Endothelial cell (in vitro differentiated cells): ENCODE measurements at regions not wholly inside any gene's neighbourhood (a gene's known extent, or its start where the extent isn't known, plus 50 kb on each side); places are given as distances from the start of the nearest gene placed in this dataset.

ENCODE experiments used
- DNase-seq: peaks from one replicate; pipeline ENCODE4 v3.0.0; 2021; ENCODE audit warnings: low spot score
- H3K27ac Mint-ChIP-seq: one replicate; pipeline ENCODE4 v1.8.0; 2021; ENCODE audit warnings: mixed read lengths, inconsistent platforms; ENCODE audit not compliant: unreplicated experiment
- H3K27me3 Mint-ChIP-seq: one replicate; pipeline ENCODE4 v1.8.0; 2021; ENCODE audit warnings: mild to moderate bottlenecking, moderate library complexity, mixed read lengths, inconsistent platforms; ENCODE audit not compliant: unreplicated experiment
- H3K36me3 Mint-ChIP-seq: one replicate; pipeline ENCODE4 v1.8.0; 2021; ENCODE audit warnings: mild to moderate bottlenecking, low read depth, mixed read lengths, inconsistent platforms; ENCODE audit not compliant: unreplicated experiment
- H3K4me1 Mint-ChIP-seq: one replicate; pipeline ENCODE4 v1.8.0; 2021; ENCODE audit warnings: mild to moderate bottlenecking, mixed read lengths, inconsistent platforms; ENCODE audit not compliant: unreplicated experiment
- H3K4me3 Mint-ChIP-seq: one replicate; pipeline ENCODE4 v1.8.0; 2021; ENCODE audit warnings: mild to moderate bottlenecking, mixed read lengths, inconsistent platforms; ENCODE audit not compliant: unreplicated experiment
- H3K9me3 Mint-ChIP-seq: one replicate; pipeline ENCODE4 v1.8.0; 2021; ENCODE audit warnings: mixed read lengths, inconsistent platforms; ENCODE audit not compliant: unreplicated experiment
- TF ChIP-seq, protein P1 (sequence below): fragments of 200-600 bp; sonication (generic); IDR thresholded peaks from one replicate; pipeline ENCODE4 v1.5.0; 2021; ENCODE audit warnings: antibody characterized with exemption; ENCODE audit not compliant: unreplicated experiment

DNA sequence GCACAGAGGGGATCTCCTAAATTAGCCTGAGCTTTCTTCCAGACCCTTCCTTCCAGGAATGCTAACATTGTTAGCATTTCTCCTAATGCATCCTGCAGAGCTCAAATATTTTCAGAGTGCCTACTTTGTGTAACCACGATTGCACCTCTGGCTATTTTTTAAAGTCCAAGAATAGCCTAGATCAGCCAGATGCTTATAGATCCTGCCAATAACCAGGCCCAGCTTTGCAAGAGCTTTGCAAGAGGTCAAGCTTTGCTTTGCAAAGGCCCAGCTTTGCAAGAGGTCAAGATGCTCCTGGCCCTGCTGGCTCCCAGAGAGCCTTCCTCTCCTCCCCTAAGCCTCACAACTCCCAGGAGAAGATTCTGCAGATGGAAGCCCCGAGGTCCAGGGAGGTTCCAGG, 491.9 kb downstream of the MN1 start:
- no peaks in the 10 kb centered on the region for H3K36me3 Mint-ChIP-seq
- DNase-seq = no peak
- H3K4me1 Mint-ChIP-seq = peaks cover 1% of the 10 kb centered on the region
- H3K27ac Mint-ChIP-seq = no peak overlapping the region
- no peaks in the 10 kb centered on the region for H3K9me3 Mint-ChIP-seq
- TF ChIP-seq, protein P1, sequence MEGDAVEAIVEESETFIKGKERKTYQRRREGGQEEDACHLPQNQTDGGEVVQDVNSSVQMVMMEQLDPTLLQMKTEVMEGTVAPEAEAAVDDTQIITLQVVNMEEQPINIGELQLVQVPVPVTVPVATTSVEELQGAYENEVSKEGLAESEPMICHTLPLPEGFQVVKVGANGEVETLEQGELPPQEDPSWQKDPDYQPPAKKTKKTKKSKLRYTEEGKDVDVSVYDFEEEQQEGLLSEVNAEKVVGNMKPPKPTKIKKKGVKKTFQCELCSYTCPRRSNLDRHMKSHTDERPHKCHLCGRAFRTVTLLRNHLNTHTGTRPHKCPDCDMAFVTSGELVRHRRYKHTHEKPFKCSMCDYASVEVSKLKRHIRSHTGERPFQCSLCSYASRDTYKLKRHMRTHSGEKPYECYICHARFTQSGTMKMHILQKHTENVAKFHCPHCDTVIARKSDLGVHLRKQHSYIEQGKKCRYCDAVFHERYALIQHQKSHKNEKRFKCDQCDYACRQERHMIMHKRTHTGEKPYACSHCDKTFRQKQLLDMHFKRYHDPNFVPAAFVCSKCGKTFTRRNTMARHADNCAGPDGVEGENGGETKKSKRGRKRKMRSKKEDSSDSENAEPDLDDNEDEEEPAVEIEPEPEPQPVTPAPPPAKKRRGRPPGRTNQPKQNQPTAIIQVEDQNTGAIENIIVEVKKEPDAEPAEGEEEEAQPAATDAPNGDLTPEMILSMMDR = no peak
- no peak overlapping the region for H3K4me3 Mint-ChIP-seq
- H3K27me3 Mint-ChIP-seq = no peaks in the 10 kb centered on the region

DNA sequence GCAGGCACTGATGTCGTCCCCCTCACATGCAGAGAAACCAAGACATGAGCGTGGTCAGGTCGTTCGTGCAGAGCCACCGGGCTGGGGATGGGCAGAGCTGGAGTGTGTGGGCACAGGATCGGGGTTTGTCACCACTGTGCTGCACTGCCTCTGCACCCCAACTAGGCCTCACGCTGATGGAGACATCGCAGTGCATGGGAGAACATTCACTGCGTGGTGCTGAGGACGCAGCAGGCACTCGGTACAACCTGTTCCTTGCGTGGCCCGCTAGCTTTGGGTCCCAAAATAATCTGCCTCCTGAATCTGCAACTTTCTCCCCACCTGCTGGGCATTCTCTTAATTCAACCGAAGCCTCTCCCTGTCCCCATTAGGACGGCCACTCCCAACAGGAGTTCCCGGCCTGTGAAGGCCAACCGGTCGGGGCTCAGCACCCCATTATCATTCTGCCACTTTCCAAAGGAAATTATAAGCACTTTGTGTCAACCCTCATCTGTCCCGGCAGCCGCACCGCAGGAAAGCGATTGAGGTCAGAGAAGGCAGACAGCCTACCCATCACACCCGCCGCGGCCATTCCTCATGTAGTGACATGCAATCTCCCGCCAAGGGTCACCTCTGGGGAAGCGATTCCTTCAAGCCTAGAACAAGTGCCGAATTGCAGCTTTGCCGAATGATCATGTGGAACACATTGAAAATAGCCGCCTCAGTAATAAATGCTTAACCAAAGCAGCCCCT, 490.4 kb downstream of the MN1 start:
- no peaks in the 10 kb centered on the region for H3K36me3 Mint-ChIP-seq
- no peaks in the 10 kb centered on the region for H3K9me3 Mint-ChIP-seq
- H3K4me1 Mint-ChIP-seq = peaks cover 9% of the 10 kb centered on the region
- peaks cover 3% of the 10 kb centered on the region for H3K27me3 Mint-ChIP-seq
- no peak overlapping the region for H3K4me3 Mint-ChIP-seq
- no peak for DNase-seq
- TF ChIP-seq, protein P1 = no peak
- H3K27ac Mint-ChIP-seq = no peak overlapping the region

DNA sequence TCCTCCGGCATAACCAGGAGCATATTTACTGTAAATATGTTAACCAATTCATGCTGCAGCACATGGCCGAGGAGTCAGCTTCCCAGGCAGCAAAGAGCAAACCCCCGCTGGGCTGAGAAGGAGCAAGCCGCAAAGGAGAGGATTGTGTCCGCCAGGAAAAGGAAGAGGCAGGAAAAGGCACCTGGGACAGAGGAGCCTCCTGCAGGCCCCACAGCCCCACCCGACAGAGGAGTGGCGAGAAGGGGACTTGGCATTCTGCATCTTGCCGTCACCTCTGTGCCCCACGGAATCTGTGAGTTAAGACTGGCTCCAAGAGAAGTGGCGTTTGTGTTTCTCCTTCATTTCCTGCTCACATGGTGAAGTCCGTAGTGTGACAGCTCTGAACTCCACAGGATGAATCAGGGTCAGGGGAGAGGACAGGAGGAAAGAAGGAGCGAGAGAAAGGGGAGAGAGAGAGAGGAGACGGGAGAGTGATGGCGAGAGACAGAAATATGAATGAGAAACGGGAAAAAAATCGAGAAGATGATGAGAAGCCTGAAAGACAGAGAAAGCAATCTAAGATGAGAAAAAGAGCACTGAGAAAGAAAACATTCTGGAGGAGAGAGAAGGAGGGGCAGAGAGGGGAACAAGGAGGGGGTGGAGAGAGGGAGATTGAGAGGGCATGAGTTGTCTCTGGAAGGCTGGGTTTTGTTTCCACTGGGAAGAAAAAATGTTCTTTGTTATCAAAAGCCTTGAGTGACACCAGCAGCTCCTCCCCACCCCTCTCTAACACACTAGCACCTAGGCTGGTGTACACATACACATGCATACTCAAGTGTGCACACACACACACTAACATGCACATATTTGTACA, 489.6 kb downstream of the MN1 start:
- Mint-ChIP-seq H3K36me3 (no peaks in the 10 kb centered on the region), H3K4me3 (no peak overlapping the region), H3K27ac (no peak overlapping the region), H3K27me3 (peaks cover 3% of the 10 kb centered on the region), H3K4me1 (peaks cover 10% of the 10 kb centered on the region), H3K9me3 (no peaks in the 10 kb centered on the region)
- no peak for DNase-seq
- TF ChIP-seq, protein P1 = no peak

DNA sequence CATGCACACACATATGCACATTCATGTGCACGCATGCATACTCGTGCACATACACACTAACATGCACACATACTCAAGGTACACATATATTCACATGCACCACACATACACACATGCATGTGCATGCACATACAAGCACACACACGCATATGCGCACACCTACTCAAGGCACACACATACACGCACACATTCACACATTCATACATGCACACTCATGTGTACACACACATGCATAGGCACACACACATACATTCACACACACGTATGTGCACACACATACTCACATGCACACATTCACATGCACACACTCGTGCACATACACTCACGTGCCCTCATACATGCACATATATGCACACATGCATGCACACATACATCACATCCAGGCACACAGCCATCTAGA, 489.0 kb downstream of the MN1 start:
- Mint-ChIP-seq H3K36me3 (no peaks in the 10 kb centered on the region), H3K4me1 (peaks cover 17% of the 10 kb centered on the region), H3K9me3 (no peaks in the 10 kb centered on the region), H3K27ac (no peak overlapping the region), H3K4me3 (no peak overlapping the region), H3K27me3 (peaks cover 3% of the 10 kb centered on the region)
- no peak for DNase-seq
- TF ChIP-seq, protein P1 = no peak
